ENCODE measurements at regions not wholly inside any gene's neighbourhood (a gene's known extent, or its start where the extent isn't known, plus 50 kb on each side); places are given as distances from the start of the nearest gene placed in this dataset.

DNA sequence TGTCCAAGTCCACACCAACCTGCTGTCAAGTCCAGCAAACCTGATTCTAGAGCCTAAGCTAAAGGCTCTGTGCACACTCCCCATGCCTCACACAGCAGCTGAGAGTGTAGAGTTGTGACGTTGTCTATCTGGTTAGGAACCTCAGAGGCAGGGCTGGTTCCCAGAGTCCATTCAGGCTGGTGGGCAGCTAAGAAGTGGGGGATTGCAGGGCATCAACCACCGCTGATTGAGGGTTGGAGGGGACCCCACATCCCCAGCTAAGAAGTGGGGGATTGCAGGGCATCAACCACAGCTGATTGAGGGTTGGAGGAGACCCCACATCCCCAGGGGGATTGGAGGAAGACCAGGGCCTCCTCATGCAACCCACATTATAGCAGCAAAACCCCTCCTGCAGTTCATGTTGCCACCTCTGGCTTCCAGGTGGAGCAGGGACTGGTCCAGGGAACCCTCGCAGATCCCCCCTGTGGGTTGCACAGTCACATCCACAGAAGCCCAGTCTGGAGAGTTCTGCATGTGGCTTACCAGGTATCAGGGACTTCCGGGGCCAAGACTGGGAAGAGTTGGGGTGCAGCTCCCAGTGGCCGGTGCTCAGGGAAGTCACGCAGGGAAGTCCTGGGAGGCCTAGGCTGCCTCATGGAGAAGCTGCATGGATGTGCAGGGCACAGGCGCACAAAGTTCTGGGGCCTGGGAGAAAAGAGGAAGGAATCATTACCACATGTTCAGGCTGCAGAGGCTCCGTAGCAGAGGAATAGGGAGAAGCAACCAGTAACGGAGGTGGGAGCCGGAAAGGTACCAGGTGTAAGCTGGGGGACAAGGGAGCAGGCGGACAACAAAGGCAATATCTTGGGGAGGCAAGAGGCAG lies 71.4 kb upstream of the PCSK6 start:
- H3K27me3 Mint-ChIP-seq, result peaks cover 34% of the 10 kb centered on the region
- H3K27ac Mint-ChIP-seq, result no peak overlapping the region
- DNase-seq, result no peak
- no peaks in the 10 kb centered on the region for H3K36me3 Mint-ChIP-seq (ENCODE audit: low read depth)
- no peaks in the 10 kb centered on the region for H3K4me1 Mint-ChIP-seq (ENCODE audit: low read depth)
- no peaks in the 10 kb centered on the region for H3K9me3 Mint-ChIP-seq
- no peak overlapping the region for H3K4me3 Mint-ChIP-seq

DNA sequence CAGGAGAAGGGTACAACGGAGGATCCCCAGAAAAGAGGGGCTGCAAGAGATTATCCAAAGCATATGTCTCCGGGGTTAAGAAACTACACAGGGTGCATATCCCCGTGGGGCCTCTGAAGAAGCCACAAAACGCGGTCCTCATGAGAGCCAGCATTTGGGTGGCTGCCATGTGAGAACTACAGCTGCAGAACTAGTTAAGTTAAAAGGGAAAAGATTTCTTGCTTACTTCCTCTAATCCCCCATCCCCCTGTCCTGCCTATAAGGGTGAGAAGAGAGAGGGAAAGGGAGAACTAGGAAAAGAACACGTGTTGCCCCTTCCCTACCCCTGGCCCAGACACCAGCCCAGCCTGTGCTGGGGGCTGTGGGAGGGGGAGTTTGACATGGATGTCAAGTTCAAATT lies 70.4 kb upstream of the PCSK6 start:
- no peak for DNase-seq
- Mint-ChIP-seq H3K36me3 (ENCODE audit: low read depth) (no peaks in the 10 kb centered on the region), H3K4me3 (no peak overlapping the region), H3K9me3 (no peaks in the 10 kb centered on the region), H3K27me3 (peaks cover 34% of the 10 kb centered on the region), H3K27ac (no peak overlapping the region), H3K4me1 (ENCODE audit: low read depth) (no peaks in the 10 kb centered on the region)

DNA sequence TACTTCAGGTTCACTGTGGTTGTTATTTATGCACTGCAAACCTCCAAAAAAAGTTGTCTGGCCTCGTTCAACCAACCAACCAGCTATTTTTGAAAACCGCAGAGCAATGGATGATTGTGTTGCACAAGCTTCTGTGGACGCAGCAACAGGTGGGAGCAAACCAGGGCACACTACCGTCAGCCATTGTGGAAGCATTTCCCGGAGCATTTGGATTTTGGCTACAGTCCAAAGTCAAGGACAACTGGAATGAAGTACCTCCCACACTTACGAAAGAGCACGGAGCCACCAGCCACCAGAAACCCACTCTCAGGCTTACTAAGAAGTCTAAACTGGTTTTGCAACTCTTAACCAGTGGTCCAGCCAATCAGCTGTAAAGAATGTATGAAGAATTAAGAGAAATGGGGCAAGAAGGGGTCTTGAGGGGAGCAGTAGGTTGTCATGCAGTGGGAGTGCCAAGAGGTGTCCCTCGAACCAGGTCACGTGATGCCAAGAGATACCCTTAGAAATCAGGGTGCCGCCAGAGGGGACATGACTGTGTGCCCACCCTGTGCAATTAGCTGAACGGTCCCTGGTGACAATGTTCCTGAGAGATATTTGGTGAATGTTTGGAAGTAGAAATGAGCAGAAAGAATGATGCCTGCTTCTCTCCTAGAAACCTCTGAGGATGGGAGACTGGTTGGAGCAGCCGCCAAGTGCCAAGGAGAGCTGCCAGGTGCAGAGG lies 68.9 kb upstream of the PCSK6 start:
- no peaks in the 10 kb centered on the region for H3K9me3 Mint-ChIP-seq
- no peaks in the 10 kb centered on the region for H3K36me3 Mint-ChIP-seq (ENCODE audit: low read depth)
- H3K27me3 Mint-ChIP-seq, result peaks cover 29% of the 10 kb centered on the region
- DNase-seq, result no peak
- no peak overlapping the region for H3K27ac Mint-ChIP-seq
- H3K4me1 Mint-ChIP-seq (ENCODE audit: low read depth), result no peaks in the 10 kb centered on the region
- no peak overlapping the region for H3K4me3 Mint-ChIP-seq

DNA sequence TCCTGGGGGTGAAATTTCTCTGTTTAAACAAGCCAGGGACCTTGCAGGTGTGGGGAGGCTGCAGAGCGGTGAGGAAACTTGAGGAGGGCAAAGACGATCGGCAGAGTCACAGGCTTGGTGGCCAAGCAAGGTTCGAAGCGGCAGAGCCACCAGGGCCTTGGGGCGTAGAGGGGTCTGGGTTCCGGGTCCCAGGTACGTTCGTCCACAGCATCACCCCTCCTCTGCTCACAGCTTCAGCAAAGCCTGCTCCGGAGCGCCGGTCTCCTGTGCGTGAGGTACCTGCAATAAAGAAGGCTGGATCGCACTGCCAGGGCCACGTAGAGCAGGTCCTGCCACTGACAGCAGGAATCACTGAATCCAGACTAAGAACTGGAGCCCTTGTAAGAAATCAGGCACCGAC lies 66.8 kb upstream of the PCSK6 start:
- H3K4me3 Mint-ChIP-seq, result no peak overlapping the region
- no peaks in the 10 kb centered on the region for H3K36me3 Mint-ChIP-seq (ENCODE audit: low read depth)
- no peaks in the 10 kb centered on the region for H3K9me3 Mint-ChIP-seq
- DNase-seq, result no peak
- peaks cover 26% of the 10 kb centered on the region for H3K27me3 Mint-ChIP-seq
- H3K4me1 Mint-ChIP-seq (ENCODE audit: low read depth), result no peaks in the 10 kb centered on the region
- no peak overlapping the region for H3K27ac Mint-ChIP-seq

DNA sequence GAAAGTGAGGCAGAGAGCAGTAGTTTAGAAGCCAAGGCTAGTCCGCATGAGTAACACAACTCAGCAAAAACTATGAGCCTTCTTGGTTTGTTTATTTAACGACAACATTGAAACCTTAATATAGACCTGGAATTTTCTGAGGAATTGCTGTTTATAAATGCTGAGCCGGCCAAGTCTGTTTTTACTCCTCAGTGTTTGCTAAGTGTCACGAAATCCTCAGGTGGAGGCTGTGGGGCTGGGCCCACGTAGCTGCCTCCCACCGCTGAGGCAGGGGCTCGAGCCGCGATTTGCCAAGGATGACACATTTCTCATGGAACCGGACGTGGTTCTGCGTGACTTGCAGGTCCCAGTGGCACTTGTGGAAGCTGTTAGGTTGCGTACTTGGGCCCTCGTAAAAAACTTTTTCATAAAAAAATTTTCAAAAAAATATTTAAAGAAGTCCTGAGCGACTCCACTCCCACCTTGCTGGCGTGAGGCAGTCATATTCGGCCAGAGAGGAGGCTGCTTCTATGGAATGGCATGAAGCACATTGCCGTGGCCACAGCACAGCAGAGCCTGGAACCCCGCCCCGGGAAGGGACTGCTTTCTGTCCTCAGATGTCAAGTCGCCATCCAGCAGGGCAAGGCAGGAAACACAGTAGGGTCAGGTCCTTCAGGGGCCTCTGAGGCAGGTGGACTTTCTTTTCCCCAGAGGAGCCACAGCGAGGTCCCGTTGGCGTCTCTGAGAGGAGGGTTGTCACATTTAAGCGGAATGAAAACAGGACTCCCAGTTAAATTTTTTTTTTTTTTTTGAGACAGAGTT lies 64.8 kb upstream of the PCSK6 start:
- no peak overlapping the region for H3K27ac Mint-ChIP-seq
- DNase-seq, result no peak
- H3K4me3 Mint-ChIP-seq, result no peak overlapping the region
- no peaks in the 10 kb centered on the region for H3K9me3 Mint-ChIP-seq
- no peaks in the 10 kb centered on the region for H3K36me3 Mint-ChIP-seq (ENCODE audit: low read depth)
- H3K4me1 Mint-ChIP-seq (ENCODE audit: low read depth), result no peaks in the 10 kb centered on the region
- peaks cover 23% of the 10 kb centered on the region for H3K27me3 Mint-ChIP-seq

DNA sequence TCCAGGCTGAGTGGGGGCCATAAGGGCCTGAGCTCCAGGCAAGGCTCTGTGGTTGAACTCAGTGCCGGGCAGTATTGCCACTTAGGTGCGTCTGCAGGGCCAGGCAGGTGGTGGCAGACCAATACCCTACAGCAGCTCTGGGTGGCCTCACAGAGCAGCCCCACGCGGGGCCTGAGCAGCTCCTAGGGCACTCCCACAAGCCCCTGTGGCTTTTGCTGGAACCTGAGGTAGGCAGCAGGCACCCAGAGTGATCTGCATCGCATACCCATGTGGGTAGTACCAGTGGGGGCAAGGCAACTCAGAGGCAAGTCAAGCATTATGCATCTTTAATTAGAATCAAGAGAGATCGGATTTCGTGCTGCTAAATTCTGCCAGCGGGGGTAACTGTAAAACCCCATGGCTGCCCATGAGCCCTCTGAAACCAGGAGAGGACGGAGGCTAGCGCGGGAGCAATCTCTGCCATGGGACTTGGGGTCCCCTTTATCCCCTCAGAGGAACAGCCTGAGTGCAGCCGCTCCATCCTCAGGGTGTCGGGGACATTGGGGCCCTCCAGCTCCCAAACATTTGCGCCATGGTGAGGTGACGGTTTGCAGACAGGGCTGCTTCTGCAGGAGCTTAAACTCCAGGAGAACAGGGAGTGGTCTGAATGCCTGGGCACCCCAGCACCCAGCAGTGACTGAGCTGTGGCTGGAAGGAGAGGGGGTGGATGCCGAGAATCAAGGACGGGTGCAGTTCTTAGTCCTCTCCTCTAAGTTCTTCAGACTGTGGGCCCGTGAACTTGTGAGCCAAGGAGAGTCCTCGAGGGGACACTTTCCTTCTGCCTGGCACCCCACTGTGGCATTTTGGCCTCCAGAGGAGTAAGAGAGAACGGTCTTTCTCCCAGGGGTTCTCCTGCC lies 62.4 kb upstream of the PCSK6 start:
- Mint-ChIP-seq H3K4me3 (no peak overlapping the region), H3K27ac (no peak overlapping the region), H3K36me3 (ENCODE audit: low read depth) (no peaks in the 10 kb centered on the region), H3K9me3 (no peaks in the 10 kb centered on the region), H3K27me3 (peaks cover 14% of the 10 kb centered on the region), H3K4me1 (ENCODE audit: low read depth) (no peaks in the 10 kb centered on the region)
- DNase-seq, result no peak

DNA sequence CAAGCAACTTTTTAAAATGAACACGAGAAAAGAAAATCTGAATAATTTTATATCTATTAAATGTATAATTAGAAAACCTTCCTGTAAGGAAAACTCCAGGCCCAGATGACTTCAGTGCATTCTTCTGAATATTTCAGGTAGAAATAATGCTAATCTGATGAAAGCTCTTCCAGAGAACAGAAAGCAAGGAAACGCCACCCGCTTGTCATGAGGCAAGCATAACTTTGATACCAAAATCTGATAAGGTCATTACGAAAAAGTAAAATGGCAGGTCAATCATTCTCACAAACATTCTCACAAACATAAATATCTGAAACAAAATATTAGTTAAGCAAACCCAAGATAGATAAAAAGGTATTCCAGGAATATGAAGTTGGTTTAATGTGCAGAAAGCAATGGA lies 60.6 kb upstream of the PCSK6 start:
- no peaks in the 10 kb centered on the region for H3K36me3 Mint-ChIP-seq (ENCODE audit: low read depth)
- H3K9me3 Mint-ChIP-seq, result no peaks in the 10 kb centered on the region
- H3K27ac Mint-ChIP-seq, result no peak overlapping the region
- DNase-seq, result no peak
- peaks cover 27% of the 10 kb centered on the region for H3K27me3 Mint-ChIP-seq
- H3K4me3 Mint-ChIP-seq, result no peak overlapping the region
- no peaks in the 10 kb centered on the region for H3K4me1 Mint-ChIP-seq (ENCODE audit: low read depth)

DNA sequence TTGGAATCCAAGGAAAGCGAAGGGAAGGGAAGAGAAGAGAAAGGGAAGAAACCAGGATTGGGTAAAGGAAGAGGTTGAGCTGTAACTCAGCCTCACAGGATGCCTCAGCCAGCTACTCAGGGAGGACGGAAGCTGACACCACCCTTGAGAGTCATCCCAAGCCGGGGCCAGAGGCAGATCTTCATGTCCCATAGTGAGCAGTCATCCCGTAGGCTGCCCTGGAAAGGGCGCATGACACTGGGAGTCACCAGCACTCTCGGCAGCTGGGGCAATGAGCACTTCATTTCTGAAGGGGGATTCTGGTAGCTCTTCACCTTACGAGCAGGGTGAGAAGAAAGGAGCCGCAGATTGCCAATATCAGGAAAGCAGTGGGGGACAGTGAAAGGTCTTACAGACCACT lies 60.1 kb upstream of the PCSK6 start:
- no peaks in the 10 kb centered on the region for H3K36me3 Mint-ChIP-seq (ENCODE audit: low read depth)
- H3K27me3 Mint-ChIP-seq, result peaks cover 29% of the 10 kb centered on the region

DNA sequence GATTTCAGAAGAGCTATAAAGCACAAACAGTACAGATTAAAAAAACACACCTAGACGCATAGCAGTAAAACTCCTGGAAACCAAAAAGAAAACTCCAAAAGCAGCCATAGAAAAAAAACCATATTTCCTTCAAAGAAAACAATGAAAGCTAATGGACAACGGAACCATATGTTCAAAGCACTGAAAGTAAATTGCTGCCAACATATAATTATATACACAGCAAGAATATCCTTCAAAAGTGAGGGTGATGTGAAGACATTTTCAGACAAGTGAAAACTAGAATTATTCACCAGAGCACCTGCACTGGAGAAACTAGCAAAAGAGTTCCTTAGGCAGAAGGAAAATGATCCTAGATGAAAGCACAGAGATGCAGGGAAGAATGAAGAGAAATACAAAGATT lies 58.2 kb upstream of the PCSK6 start:
- peaks cover 35% of the 10 kb centered on the region for H3K27me3 Mint-ChIP-seq
- H3K36me3 Mint-ChIP-seq (ENCODE audit: low read depth), result no peaks in the 10 kb centered on the region
- no peaks in the 10 kb centered on the region for H3K4me1 Mint-ChIP-seq (ENCODE audit: low read depth)
- no peaks in the 10 kb centered on the region for H3K9me3 Mint-ChIP-seq
- H3K27ac Mint-ChIP-seq, result no peak overlapping the region
- H3K4me3 Mint-ChIP-seq, result no peak overlapping the region
- no peak for DNase-seq

More for the DNA sequence above, 60.1 kb upstream of the PCSK6 start:
- Mint-ChIP-seq H3K27ac (no peak overlapping the region), H3K9me3 (no peaks in the 10 kb centered on the region), H3K4me3 (no peak overlapping the region), H3K4me1 (ENCODE audit: low read depth) (no peaks in the 10 kb centered on the region)
- DNase-seq, result no peak

DNA sequence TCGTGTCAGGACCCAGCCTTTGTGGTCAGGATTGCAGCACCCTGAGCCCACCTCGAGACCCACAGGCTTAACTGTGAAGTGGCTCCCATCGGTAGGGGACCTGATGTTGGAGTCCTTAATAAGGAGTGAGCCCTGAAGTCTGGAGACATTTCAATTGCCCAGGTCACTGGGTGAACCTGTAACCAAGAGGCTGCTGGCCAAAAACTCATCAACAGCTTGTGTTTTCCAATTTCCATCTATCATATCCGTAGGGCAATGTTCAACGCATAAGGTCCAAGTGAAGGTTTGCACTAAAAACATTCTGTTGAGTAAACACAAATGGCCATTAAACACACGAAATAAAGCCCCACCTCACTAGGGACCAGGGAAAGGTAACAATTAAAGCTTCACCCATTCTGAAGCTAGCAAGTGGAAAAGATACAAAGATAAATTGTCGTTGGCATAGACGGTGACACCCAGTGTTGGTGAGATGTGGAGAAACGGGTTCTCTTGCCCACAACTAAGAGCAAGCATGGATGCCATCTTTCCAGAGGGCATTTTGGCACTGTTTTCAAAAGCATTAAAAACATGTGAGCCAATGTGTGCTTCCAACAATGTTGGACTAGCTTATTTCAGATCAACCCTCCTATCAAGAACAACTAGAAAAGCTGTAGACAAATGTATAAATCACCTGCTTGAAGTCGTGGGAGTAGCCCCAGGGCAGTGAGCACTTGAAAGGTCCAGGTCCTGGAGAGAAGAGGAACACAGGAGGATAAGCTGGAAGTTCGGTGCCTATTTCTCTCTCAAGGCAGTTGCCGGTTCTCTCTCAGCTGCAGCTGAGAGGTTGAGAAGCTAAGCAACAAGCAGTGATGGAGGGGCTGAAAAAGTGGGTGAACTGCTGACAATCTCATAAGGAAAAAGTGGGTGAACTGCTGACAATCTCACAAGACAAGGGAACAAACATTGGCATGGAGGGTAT lies 56.3 kb upstream of the PCSK6 start:
- Mint-ChIP-seq H3K9me3 (no peaks in the 10 kb centered on the region), H3K4me3 (no peak overlapping the region), H3K27me3 (peaks cover 35% of the 10 kb centered on the region), H3K4me1 (ENCODE audit: low read depth) (no peaks in the 10 kb centered on the region), H3K27ac (no peak overlapping the region), H3K36me3 (ENCODE audit: low read depth) (no peaks in the 10 kb centered on the region)
- no peak for DNase-seq

DNA sequence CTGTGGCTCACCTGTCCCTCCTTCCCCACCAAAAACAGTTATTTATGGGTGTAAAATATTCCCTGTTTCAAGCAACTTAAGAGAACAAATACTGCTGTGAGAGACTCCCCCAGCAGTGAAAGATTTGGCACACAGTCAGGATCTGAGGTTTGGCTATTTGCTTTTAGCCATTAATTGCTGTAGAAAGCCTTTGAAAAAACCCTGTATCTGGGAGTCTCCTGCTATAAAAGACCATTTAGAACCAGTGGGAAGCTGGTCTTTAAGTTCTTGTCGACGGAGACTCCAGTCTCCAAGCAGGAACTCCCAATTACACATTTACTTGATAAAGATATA lies 55.1 kb upstream of the PCSK6 start:
- H3K4me3 Mint-ChIP-seq, result no peak overlapping the region
- H3K27me3 Mint-ChIP-seq, result peaks cover 32% of the 10 kb centered on the region
- H3K9me3 Mint-ChIP-seq, result no peaks in the 10 kb centered on the region
- DNase-seq, result no peak
- no peak overlapping the region for H3K27ac Mint-ChIP-seq
- no peaks in the 10 kb centered on the region for H3K4me1 Mint-ChIP-seq (ENCODE audit: low read depth)
- no peaks in the 10 kb centered on the region for H3K36me3 Mint-ChIP-seq (ENCODE audit: low read depth)

DNA sequence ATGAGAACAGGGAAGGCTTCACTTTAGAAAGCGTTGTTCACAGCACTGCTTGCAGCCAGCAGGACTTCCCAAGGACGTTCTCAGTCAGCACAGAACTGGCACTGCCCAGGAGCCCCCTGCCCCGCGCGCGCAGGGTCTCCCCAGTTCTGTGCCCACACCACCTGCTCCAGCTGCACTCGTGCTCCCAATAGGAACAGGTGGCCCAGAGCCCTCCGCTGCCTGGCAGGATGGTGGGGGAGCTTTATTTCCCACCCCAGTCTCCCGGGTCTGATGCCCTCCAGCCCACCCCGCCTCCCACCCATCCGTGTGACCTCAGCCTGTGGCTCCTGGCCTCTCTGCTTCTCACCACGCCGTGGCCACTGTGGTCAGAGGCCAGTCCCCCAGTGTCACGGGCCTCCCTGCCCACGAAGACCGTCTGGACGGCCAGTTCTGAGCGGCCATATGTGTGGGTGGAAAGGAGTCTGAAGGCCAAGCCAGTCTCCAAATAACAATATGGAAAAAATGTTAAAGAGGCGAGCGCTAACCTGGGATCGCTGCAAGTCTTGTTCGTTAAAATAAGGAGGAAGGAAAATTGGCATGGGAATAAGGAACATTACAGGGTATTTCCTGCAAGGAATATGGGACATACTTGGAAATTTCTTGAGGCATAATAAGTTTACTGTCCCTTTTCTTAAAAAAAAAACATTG lies 54.6 kb upstream of the PCSK6 start:
- Mint-ChIP-seq H3K36me3 (ENCODE audit: low read depth) (no peaks in the 10 kb centered on the region), H3K27me3 (peaks cover 28% of the 10 kb centered on the region)

DNA sequence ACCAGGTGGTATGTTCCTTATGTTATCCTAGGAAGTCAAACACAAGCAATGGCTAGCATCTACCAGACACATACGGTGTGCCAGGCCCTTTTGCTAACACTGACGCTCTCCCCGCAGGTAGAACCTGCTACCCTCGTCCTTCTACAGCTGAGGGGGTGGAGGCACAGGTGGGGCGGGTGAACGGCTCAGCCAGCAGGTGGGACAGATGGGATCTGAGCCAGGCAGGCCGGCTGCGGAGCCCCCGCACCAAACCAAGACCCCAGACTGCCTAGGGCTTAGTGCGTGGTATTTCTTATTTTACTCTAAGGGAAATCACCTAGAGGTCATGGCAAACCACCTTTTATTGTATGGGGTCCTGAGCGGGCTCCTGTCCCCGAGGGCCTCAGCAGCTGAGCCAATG lies 53.9 kb upstream of the PCSK6 start:
- no peak overlapping the region for H3K4me3 Mint-ChIP-seq
- no peaks in the 10 kb centered on the region for H3K4me1 Mint-ChIP-seq (ENCODE audit: low read depth)
- no peaks in the 10 kb centered on the region for H3K36me3 Mint-ChIP-seq (ENCODE audit: low read depth)
- no peaks in the 10 kb centered on the region for H3K9me3 Mint-ChIP-seq
- H3K27me3 Mint-ChIP-seq, result peaks cover 26% of the 10 kb centered on the region
- H3K27ac Mint-ChIP-seq, result no peak overlapping the region
- DNase-seq, result no peak

More for the DNA sequence above, 54.6 kb upstream of the PCSK6 start:
- Mint-ChIP-seq H3K4me3 (no peak overlapping the region), H3K27ac (no peak overlapping the region), H3K9me3 (no peaks in the 10 kb centered on the region), H3K4me1 (ENCODE audit: low read depth) (no peaks in the 10 kb centered on the region)
- DNase-seq, result no peak
